GM19025 (cell line): ENCODE measurements at regions not wholly inside any gene's neighbourhood (a gene's known extent, or its start where the extent isn't known, plus 50 kb on each side); places are given as distances from the start of the nearest gene placed in this dataset.

Experiments used
- ATAC-seq: cut with Tn5 transposase; IDR thresholded peaks from one replicate; pipeline ENCODE4 v1.9.1; 2021; ENCODE audit warnings: mild to moderate bottlenecking, low read depth, moderate library complexity; ENCODE audit not compliant: unreplicated experiment

DNA sequence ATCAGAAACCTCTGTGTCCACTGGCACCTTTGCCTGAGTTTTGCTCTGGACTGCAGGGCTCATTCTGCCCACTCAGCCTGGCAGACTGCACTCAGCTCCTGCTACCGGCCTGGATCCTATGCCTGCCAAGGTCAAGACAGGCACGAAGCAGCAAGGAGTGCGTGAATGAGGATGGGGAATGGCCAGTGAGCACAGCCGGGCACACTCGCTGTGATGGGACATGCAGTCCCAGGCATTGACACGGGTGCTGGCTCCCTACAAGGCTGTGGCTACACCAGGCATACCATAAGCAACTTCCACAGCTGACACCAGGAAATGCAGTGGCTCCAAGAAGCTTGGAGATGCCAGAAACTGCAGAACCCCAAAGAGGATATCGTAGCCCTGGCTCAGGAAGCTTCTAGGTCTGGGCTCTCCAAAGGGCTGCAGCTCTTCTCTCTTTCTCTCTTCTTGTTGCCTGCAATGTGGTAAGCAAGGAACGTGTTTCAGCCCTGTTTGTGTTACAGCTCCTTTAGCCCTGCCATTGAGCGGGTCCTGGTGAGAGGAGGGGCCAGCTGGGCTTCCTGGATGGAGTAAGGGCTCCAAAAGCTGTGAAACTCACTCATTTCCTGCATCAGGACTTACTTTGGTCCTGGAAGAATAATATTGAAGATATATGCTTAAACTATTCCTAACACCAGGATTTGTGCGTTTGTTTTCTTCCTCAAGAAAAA lies 832.6 kb upstream of the SLITRK5 start:
- ATAC-seq, result no peak

- ATAC-seq, result no peak
Measured at GRCh38 chr13:86839221-86839620, 832.0 kb upstream of the SLITRK5 start.

- no peak for ATAC-seq
Measured at GRCh38 chr13:86840250-86841191, 830.6 kb upstream of the SLITRK5 start.

- no peak for ATAC-seq
Measured at GRCh38 chr13:86841264-86841663, 829.9 kb upstream of the SLITRK5 start.

DNA sequence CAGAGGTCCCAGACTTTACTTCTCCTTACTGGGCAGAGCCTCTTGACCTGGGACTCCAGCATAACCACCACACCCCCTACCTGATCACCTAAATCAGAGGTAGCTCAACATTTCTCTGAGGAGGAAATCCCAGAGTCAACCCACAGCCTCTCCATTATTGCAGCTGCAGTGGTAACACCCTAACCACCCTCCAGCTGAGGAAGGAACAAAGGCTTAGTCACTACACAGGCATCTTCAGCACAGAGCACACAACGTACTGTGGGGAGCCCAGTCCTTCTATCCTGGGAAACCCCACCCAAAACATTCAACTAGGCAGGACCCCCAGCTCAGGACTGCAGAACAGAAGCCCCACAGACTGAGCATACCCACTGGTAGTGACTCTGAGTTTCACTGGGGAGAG lies 824.7 kb upstream of the SLITRK5 start:
- ATAC-seq, result no peak

- ATAC-seq, result no peak
Measured at GRCh38 chr13:86848716-86849115, 822.5 kb upstream of the SLITRK5 start.

DNA sequence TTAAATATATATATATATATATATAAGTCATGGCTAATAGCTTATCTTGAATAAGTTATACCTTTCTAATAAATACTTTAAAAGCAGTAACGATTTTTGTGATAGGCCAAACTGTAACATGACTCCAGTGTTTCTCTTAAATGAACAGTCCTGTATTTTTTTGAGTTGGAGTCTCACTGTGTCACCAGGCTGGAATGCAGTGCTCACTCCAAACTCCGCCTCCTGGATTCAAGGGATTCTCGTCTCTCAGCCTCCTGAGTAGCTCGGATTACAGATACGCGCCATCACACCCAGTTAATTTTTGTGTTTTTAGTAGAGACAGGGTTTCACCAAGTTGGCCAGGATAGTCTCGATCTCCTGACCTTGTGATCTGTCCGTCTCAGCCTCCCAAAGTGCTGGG lies 814.2 kb upstream of the SLITRK5 start:
- no peak for ATAC-seq

- no peak for ATAC-seq
Measured at GRCh38 chr13:86858216-86858615, 813.0 kb upstream of the SLITRK5 start.

- ATAC-seq, result no peak
Measured at GRCh38 chr13:86862137-86862536, 809.0 kb upstream of the SLITRK5 start.

DNA sequence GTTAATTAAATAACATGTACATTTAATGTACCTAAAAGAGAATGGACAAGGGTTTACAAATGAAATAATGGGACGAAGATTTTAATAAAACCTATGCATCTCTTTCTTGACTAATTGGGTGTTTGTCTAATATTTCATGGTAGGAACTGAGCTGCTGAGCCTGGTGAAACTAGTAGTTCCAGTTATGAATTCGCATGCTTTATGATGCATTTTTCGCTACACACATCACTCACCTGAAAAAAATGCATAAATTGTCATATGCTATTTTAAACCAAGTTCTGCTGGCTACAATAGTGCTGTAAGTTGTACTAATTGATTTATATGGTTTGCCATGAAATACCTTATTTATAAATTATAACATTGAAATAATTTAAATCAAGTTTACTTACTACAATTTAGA lies 806.8 kb upstream of the SLITRK5 start:
- ATAC-seq, result no peak

DNA sequence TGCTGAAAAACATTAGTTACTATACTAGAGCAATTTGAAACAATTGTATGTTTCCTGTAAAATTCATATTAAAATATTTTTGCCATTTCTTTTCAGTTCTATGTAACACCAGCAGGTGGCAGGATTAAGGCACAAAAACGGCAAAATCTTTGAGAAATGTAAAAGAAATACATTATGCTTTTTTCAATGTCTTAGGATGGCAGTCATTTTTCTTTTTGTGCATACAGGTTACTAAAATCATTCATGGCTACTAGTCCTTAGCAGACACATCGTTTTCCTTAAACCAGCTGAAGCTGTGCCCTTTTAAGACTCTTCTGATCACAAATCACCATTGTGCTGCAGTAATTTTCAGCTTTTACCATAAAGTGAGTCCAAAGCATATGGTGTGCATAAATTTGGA lies 800.7 kb upstream of the SLITRK5 start:
- no peak for ATAC-seq

GRCh38 chr13:86877441-86877840 lies 793.7 kb upstream of the SLITRK5 start:
- no peak for ATAC-seq

GRCh38 chr13:86878781-86879180 lies 792.4 kb upstream of the SLITRK5 start:
- no peak for ATAC-seq

- no peak for ATAC-seq
Measured at GRCh38 chr13:86881390-86881789, 789.8 kb upstream of the SLITRK5 start.

DNA sequence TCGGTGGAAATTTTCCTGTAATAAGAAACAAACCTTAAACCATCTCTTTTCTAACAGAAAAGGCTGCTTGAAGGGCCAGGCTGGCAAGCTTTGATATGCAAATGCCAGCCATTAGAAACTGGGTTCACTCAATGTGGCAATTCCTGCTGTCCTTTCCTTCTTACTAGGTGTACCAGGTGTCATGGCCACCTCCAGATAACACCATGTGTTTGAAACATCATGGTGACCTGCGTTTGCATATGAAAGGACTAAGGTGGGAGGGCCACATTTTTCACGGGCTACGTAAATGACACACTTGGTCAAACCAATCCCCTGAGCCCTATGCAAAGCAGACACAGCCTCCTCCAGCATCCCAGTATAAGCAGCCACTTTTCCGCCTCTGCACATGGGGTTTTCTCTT lies 789.1 kb upstream of the SLITRK5 start:
- ATAC-seq, result no peak

DNA sequence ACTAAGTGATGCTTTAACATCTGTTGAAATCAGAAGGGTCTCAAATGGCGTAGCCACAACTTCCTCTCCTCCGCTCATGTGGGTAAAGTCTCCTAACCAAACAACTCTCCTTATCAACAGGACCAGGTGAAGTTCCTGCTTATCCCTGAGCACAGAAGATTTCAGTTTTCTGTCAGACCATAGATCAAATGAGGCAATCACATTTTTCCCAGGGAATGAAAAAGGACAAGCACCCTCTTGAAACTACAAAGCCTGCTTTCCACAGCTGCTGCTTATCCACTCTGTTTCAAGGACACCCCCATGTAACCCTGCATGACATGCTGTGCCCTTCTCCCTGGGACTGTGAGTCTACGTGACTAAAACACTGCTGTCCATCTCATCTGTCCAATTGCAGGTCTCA lies 788.3 kb upstream of the SLITRK5 start:
- ATAC-seq, result no peak

GRCh38 chr13:86892330-86892729 lies 778.8 kb upstream of the SLITRK5 start:
- no peak for ATAC-seq

GRCh38 chr13:86900906-86901305 lies 770.3 kb upstream of the SLITRK5 start:
- no peak for ATAC-seq

DNA sequence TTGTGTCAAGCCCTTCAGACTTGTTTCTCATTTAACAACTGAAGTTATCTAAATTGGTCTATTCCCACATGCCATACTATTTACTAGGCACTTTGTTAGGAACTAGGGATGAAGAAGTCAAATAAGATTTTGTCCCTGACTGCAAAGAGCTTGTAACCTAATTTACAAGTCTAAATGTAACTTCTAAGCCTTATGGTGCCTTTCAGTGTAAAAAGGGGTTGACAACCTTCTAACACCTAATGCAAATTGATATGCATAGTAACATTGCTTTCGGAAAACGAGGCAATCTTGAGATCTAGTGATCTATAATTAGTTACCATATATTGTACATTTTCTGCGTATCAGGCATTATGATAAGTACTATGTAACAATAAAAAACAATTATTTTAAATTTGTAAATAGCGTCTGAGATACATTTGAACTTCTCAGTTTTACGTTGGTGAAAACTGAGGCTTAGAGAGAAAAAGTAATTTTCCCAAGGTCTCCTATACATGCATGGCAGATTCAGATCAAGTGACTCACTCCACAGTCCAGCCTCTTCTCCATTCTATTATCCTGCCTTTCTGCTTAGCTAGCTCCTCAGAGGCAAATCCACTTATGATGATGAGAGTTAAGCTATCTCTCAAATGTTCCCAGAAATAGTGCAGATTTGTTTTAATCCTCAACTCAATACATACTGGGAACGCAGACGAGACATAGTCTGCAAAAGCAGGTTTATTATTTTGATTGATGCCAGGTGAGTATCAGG lies 764.9 kb upstream of the SLITRK5 start:
- ATAC-seq, result no peak

DNA sequence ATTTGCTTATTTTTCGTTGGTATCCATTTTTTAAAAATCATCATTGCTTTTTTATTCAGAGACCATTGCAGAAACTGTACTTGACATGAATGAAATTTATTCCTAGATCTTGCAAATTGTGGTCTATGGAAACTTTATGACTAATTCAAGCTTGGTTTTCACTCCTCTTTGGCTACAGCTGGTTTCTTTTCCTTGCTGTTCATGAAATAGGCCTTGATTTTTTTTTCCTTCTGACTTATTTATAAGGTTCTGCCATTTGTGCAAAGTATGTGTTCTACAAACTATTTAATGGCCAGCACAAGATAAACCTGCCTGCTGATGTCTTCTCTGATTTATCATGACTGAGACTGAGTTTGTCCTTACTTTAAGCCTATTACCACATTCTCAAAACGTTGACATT lies 764.0 kb upstream of the SLITRK5 start:
- no peak for ATAC-seq

GRCh38 chr13:86909318-86909717 lies 761.9 kb upstream of the SLITRK5 start:
- ATAC-seq, result no peak
